HepG2 (cell line): ENCODE measurements at regions not wholly inside any gene's neighbourhood (a gene's known extent, or its start where the extent isn't known, plus 50 kb on each side); places are given as distances from the start of the nearest gene placed in this dataset.

Experiments
- ATAC-seq: fragments of 200-7000 bp; cut with Tn5 transposase; 3 replicates; pipeline ENCODE4 v1.9.1; 2020; ENCODE audit warnings: mild to moderate bottlenecking, moderate library complexity
- BruUV-seq: library from RNA; stranded (reverse); fragments of 400-500 nt; replicated peaks from 2 replicates; lab custom pipeline; 2021; lab: Mats Ljungman, UMichigan
- CTCF ChIA-PET: fragments of 300-600 bp; formaldehyde crosslinking; extraction: SDS; loops from one replicate; lab custom pipeline; 2021; ENCODE audit warnings: low total read pairs, inconsistent platforms, low intra/inter-chr PET ratio; lab: Yijun Ruan, JAX
- POLR2A ChIA-PET: fragments of 350-600 bp; sonication (Branson Sonifier 250); formaldehyde crosslinking; loops from one replicate; lab custom pipeline; 2020; ENCODE audit warnings: antibody characterized with exemption, inconsistent platforms; lab: Yijun Ruan, JAX
- DNase-seq: peaks from one replicate; pipeline ENCODE4 v3.0.0-alpha.2; 2015; ENCODE audit warnings: low spot score
- FAIRE-seq: peaks from 3 replicates; lab custom pipeline; 2011; peaks lifted over from hg19 to GRCh38; lab: Jason Lieb, UNC
- H2AFZ ChIP-seq: one replicate; pipeline ENCODE4 v1.6.1; 2011; ENCODE audit warnings: low read length, inconsistent platforms
- H3K27ac ChIP-seq: fragments of 300-600 bp; 3 replicates; pipeline ENCODE4 v1.8.0; 2011; ENCODE audit warnings: mixed run types, mild to moderate bottlenecking, mixed read lengths, low read length, inconsistent platforms; ENCODE audit not compliant: insufficient read depth; ENCODE audit errors: extremely low read length
- H3K27me3 ChIP-seq, 2 experiments: fragments of 200-600 bp in 1 of 2; 2 replicates in 1 of 2; 3 replicates in 1 of 2; pipeline versions ENCODE4 v1.6.0 to v1.8.0; 2011; ENCODE audit warnings: low read length in 2 of 2, mild to moderate bottlenecking in 2 of 2, moderate library complexity in 2 of 2, inconsistent platforms in 1 of 2; ENCODE audit not compliant: insufficient read depth in 2 of 2, control insufficient read depth in 1 of 2
- H3K36me3 ChIP-seq, 2 experiments: fragments of 200-600 bp in 1 of 2; replicated peaks in 1 of 2; 2 replicates in 1 of 2; 3 replicates in 1 of 2; pipeline versions ENCODE4 v1.5.1 to v1.8.0; 2011; ENCODE audit warnings: low read length in 2 of 2, inconsistent platforms in 1 of 2; ENCODE audit not compliant: insufficient read depth in 2 of 2, control insufficient read depth in 1 of 2
- H3K4me1 ChIP-seq: 2 replicates; pipeline ENCODE4 v1.5.1; 2012; ENCODE audit warnings: low read length, inconsistent platforms; ENCODE audit not compliant: insufficient read depth
- H3K4me2 ChIP-seq: 2 replicates; pipeline ENCODE4 v1.6.0; 2011; ENCODE audit warnings: low read depth, low read length, inconsistent platforms
- H3K4me3 ChIP-seq, 3 experiments: fragments of 200-600 bp in 1 of 3; sonication (generic), shearing (Covaris generic) in 1 of 3; replicated peaks in 1 of 3; 2 replicates each; pipeline ENCODE4 v1.5.1; 2011 to 2016; ENCODE audit warnings: low read length in 3 of 3, inconsistent platforms in 2 of 3, low read depth in 2 of 3, mild to moderate bottlenecking in 2 of 3, control low read depth in 1 of 3, mixed read lengths in 1 of 3; ENCODE audit not compliant: insufficient read depth in 1 of 3
- H3K79me2 ChIP-seq: one replicate; pipeline ENCODE4 v1.6.1; 2011; ENCODE audit warnings: low read length, inconsistent platforms; ENCODE audit not compliant: insufficient read depth
- H3K9ac ChIP-seq: 2 replicates; pipeline ENCODE4 v1.6.0; 2011; ENCODE audit warnings: mild to moderate bottlenecking, low read depth, low read length, inconsistent platforms; ENCODE audit not compliant: insufficient read depth
- H3K9me3 ChIP-seq: 2 replicates; pipeline ENCODE4 v1.5.1; 2012; ENCODE audit warnings: mild to moderate bottlenecking, low read length
- H4K20me1 ChIP-seq: 2 replicates; pipeline ENCODE4 v1.6.0; 2011; ENCODE audit warnings: inconsistent platforms, mild to moderate bottlenecking, low read length, moderate library complexity; ENCODE audit not compliant: insufficient read depth
- AKAP8 ChIP-seq: sonication (generic); formaldehyde crosslinking; IDR thresholded peaks from 2 replicates; pipeline ENCODE4 v1.5.1; 2020; ENCODE audit warnings: mild to moderate bottlenecking, missing genetic modification reagents
- BRF2 ChIP-seq: sonication (generic); formaldehyde crosslinking; IDR thresholded peaks from 2 replicates; pipeline ENCODE4 v1.8.1; 2022; ENCODE audit warnings: mild to moderate bottlenecking, missing genetic modification reagents
- CSRNP1 ChIP-seq: sonication (generic); formaldehyde crosslinking; IDR thresholded peaks from 2 replicates; pipeline ENCODE4 v1.8.1; 2023; ENCODE audit warnings: mild to moderate bottlenecking, missing genetic modification reagents
- HNRNPL ChIP-seq: fragments of 200-400 bp; formaldehyde crosslinking; IDR thresholded peaks from 2 replicates; pipeline ENCODE4 v1.6.1; 2017; ENCODE audit warnings: mild to moderate bottlenecking, low read depth, low read length
- KLF15 ChIP-seq: sonication (generic); formaldehyde crosslinking; IDR thresholded peaks from 2 replicates; pipeline ENCODE4 v1.8.1; 2023; ENCODE audit warnings: borderline replicate concordance, mild to moderate bottlenecking, inconsistent platforms, missing genetic modification reagents, mixed read lengths
- PBX3 ChIP-seq: sonication (generic); formaldehyde crosslinking; IDR thresholded peaks from 2 replicates; pipeline ENCODE4 v1.8.1; 2023; ENCODE audit warnings: missing genetic modification reagents, inconsistent platforms, borderline replicate concordance
- PCBP1 ChIP-seq: fragments of 200-400 bp; formaldehyde crosslinking; IDR thresholded peaks from 2 replicates; pipeline ENCODE4 v1.6.1; 2017; ENCODE audit warnings: mild to moderate bottlenecking, low read depth, low read length, borderline replicate concordance
- PRDM4 ChIP-seq: sonication (generic); formaldehyde crosslinking; IDR thresholded peaks from 2 replicates; pipeline ENCODE4 v1.9.0; 2021; ENCODE audit warnings: missing genetic modification reagents, borderline replicate concordance
- ZMAT3 ChIP-seq: sonication (generic); formaldehyde crosslinking; conservative IDR thresholded peaks from 2 replicates; pipeline ENCODE4 v1.7.0; 2021; ENCODE audit warnings: missing genetic modification reagents
- ZNF101 ChIP-seq: sonication (generic); formaldehyde crosslinking; IDR thresholded peaks from 2 replicates; pipeline ENCODE4 v1.4.0; 2020; ENCODE audit warnings: mild to moderate bottlenecking, low read depth, missing genetic modification reagents, borderline replicate concordance
- ZNF343 ChIP-seq: sonication (generic); formaldehyde crosslinking; IDR thresholded peaks from 2 replicates; pipeline ENCODE4 v1.4.0; 2020; ENCODE audit warnings: mild to moderate bottlenecking, missing genetic modification reagents
- ZNF362 ChIP-seq: sonication (generic); formaldehyde crosslinking; IDR thresholded peaks from 2 replicates; pipeline ENCODE4 v1.4.0; 2020; ENCODE audit warnings: missing genetic modification reagents, mild to moderate bottlenecking, borderline replicate concordance
- ZNF709 ChIP-seq: sonication (generic); formaldehyde crosslinking; IDR thresholded peaks from 2 replicates; pipeline ENCODE4 v1.5.0; 2020; ENCODE audit warnings: mild to moderate bottlenecking, missing genetic modification reagents
- WGBS: methylation state at CpG from one replicate; pipeline ENCODE4 v1.1.6; 2017; ENCODE audit warnings: low lambda C conversion rate; 5-methylcytosine and 5-hydroxymethylcytosine counted together
- in situ Hi-C: cut with HindIII; loops from 2 replicates; pipeline ENCODE4 v1.10.0; 2017; ENCODE audit warnings: low pct_unique_long_range_greater_than_20kb; ENCODE audit not compliant: extremely low pct_ligation_motif_present
- intact Hi-C: fragments of 100-400 bp; cut with micrococcal nuclease; formaldehyde crosslinking; loops from one replicate; pipeline ENCODE4 v1.10.0; 2022; ENCODE audit not compliant: unreplicated experiment

GRCh38 chr2:111236025-111236424 lies 115.3 kb downstream of the BCL2L11 start:
- H3K27ac ChIP-seq = no peak overlapping the region
- DNase-seq (no peak), ATAC-seq (no peak; the same call in 2 of the 3 replicates), FAIRE-seq (no peak)
- H3K79me2 ChIP-seq = no peaks in the 10 kb centered on the region
- no peaks in the 10 kb centered on the region for H3K4me1 ChIP-seq
- H3K4me3 ChIP-seq = no peak overlapping the region
- H2AFZ ChIP-seq = no peak overlapping the region
- TF ChIP-seq AKAP8 (CRISPR knock-in tag) (no peak), BRF2 (CRISPR knock-in tag) (no peak), PBX3 (CRISPR knock-in tag) (no peak), PRDM4 (CRISPR knock-in tag) (no peak), CSRNP1 (no peak), KLF15 (no peak), ZNF101 (CRISPR knock-in tag) (no peak), ZNF362 (CRISPR knock-in tag) (no peak), ZNF709 (CRISPR knock-in tag) (no peak), ZMAT3 (CRISPR knock-in tag) (no peak), ZNF343 (CRISPR knock-in tag) (no peak), PCBP1 (no peak), HNRNPL (no peak)
- POLR2A ChIA-PET = no interaction called here
- H4K20me1 ChIP-seq = no peaks in the 10 kb centered on the region
- H3K27me3 ChIP-seq = no peaks in the 10 kb centered on the region
- in situ Hi-C loops (no loop called here), intact Hi-C loops (no loop called here)
- BruUV-seq = no TSS peak
- H3K9ac ChIP-seq = no peak overlapping the region
- CTCF ChIA-PET = no interaction called here
- H3K36me3 ChIP-seq = peaks cover 2 to 16% of the 10 kb centered on the region in 2 experiments; a peak in 2 of 5 replicates
- no peaks in the 10 kb centered on the region for H3K9me3 ChIP-seq
- 94% methylated on average over 3 of the region's 3 CpGs for WGBS
- H3K4me2 ChIP-seq = no peak overlapping the region
